H1 (cell line): ENCODE measurements at regions not wholly inside any gene's neighbourhood (a gene's known extent, or its start where the extent isn't known, plus 50 kb on each side); places are given as distances from the start of the nearest gene placed in this dataset.

Experiments
- CTCF ChIA-PET: fragments of 300-600 bp; sonication (Branson Sonifier 250); formaldehyde crosslinking; loops from one replicate; lab custom pipeline; 2021; ENCODE audit not compliant: partially characterized antibody; lab: Charles Lee
- POLR2A ChIA-PET: fragments of 300-600 bp; sonication (Branson Sonifier 250); formaldehyde crosslinking; loops from one replicate; lab custom pipeline; 2021; ENCODE audit warnings: inconsistent platforms; ENCODE audit not compliant: partially characterized antibody; lab: Charles Lee
- DNase-seq, 2 experiments: peaks; one replicate each; pipeline versions ENCODE4 v3.0.0 to v3.0.0-alpha.2; 2010 to 2022; ENCODE audit warnings: low spot score in 2 of 2, low read depth in 1 of 2, mixed read lengths in 1 of 2
- FAIRE-seq: peaks from 2 replicates; lab custom pipeline; 2011; peaks lifted over from hg19 to GRCh38; lab: Jason Lieb, UNC
- H2AFZ ChIP-seq: 2 replicates; pipeline ENCODE4 v1.8.1; 2012; ENCODE audit warnings: low read length, inconsistent platforms
- H2AK5ac ChIP-seq: 2 replicates; pipeline ENCODE4 v1.6.1; 2013; ENCODE audit warnings: low read depth, low read length
- H2BK120ac ChIP-seq: replicated peaks from 2 replicates; pipeline ENCODE3; 2013; ENCODE audit warnings: low read depth, low read length, inconsistent platforms
- H2BK12ac ChIP-seq: 2 replicates; pipeline ENCODE4 v1.6.1; 2013; ENCODE audit warnings: low read depth, low read length
- H2BK15ac ChIP-seq: 2 replicates; pipeline ENCODE4 v1.6.1; 2013; ENCODE audit warnings: low read length
- H2BK20ac ChIP-seq: 2 replicates; pipeline ENCODE4 v1.6.1; 2013; ENCODE audit warnings: low read length
- H2BK5ac ChIP-seq: 2 replicates; pipeline ENCODE4 v1.6.1; 2013; ENCODE audit warnings: low read depth, low read length
- H3K14ac ChIP-seq: 2 replicates; pipeline ENCODE4 v1.6.1; 2013; ENCODE audit warnings: inconsistent platforms; ENCODE audit not compliant: insufficient read length
- H3K18ac ChIP-seq: 2 replicates; pipeline ENCODE4 v1.6.1; 2013; ENCODE audit warnings: low read length; ENCODE audit errors: extremely low read depth
- H3K23ac ChIP-seq: 2 replicates; pipeline ENCODE4 v1.6.1; 2013; ENCODE audit warnings: inconsistent platforms; ENCODE audit not compliant: insufficient read length
- H3K23me2 ChIP-seq: 2 replicates; pipeline ENCODE4 v1.6.1; 2013; ENCODE audit warnings: low read depth, low read length
- H3K27ac ChIP-seq: 2 replicates; pipeline ENCODE4 v1.6.1; 2011; ENCODE audit warnings: low read depth, low read length, inconsistent platforms
- H3K27me3 ChIP-seq, 4 experiments: replicated peaks in 1 of 4; 1 replicate in 1 of 4; 2 replicates in 3 of 4; pipeline versions ENCODE4 v1.6.1 to v1.8.1; 2011 to 2013; ENCODE audit warnings: low read length in 3 of 4, mild to moderate bottlenecking in 3 of 4, inconsistent platforms in 2 of 4, mixed read lengths in 2 of 4, moderate library complexity in 1 of 4; ENCODE audit not compliant: control insufficient read depth in 3 of 4, insufficient read depth in 3 of 4; ENCODE audit errors: extremely low read depth in 1 of 4
- H3K36me3 ChIP-seq, 4 experiments: 2 replicates each; pipeline versions ENCODE4 v1.6.1 to v1.8.1; 2011 to 2013; ENCODE audit warnings: mild to moderate bottlenecking in 4 of 4, low read length in 3 of 4, moderate library complexity in 2 of 4, control low read depth in 1 of 4, inconsistent platforms in 1 of 4; ENCODE audit not compliant: insufficient read depth in 4 of 4, control insufficient read depth in 2 of 4
- H3K4ac ChIP-seq: replicated peaks from 2 replicates; pipeline ENCODE3; 2013; ENCODE audit warnings: low read length, low read depth, mixed read lengths, inconsistent platforms; ENCODE audit not compliant: insufficient read length
- H3K4me1 ChIP-seq, 4 experiments: replicated peaks in 1 of 4; 1 replicate in 1 of 4; 2 replicates in 3 of 4; pipeline versions ENCODE4 v1.6.1 to v1.8.1; 2011 to 2013; ENCODE audit warnings: low read length in 3 of 4, inconsistent platforms in 2 of 4, mixed read lengths in 1 of 4; ENCODE audit not compliant: insufficient read depth in 4 of 4, control insufficient read depth in 3 of 4
- H3K4me2 ChIP-seq, 2 experiments: 2 replicates each; pipeline versions ENCODE4 v1.6.1 to v1.8.1; 2011 to 2013; ENCODE audit warnings: low read depth in 2 of 2, low read length in 2 of 2, control low read depth in 1 of 2, inconsistent platforms in 1 of 2, mild to moderate bottlenecking in 1 of 2; ENCODE audit not compliant: insufficient read depth in 1 of 2
- H3K4me3 ChIP-seq, 4 experiments: fragments of 200-600, 300-600 bp in 1 of 4; sonication (generic), shearing (Covaris generic), sonication (Bioruptor Twin) in 1 of 4; 2 replicates each; pipeline versions ENCODE4 v1.5.1 to v1.8.1; 2011 to 2016; ENCODE audit warnings: low read length in 4 of 4, low read depth in 3 of 4, control low read depth in 2 of 4, inconsistent platforms in 2 of 4, mild to moderate bottlenecking in 2 of 4, mixed read lengths in 1 of 4, moderate library complexity in 1 of 4; ENCODE audit not compliant: insufficient read depth in 2 of 4; ENCODE audit errors: extremely low read depth in 1 of 4
- H3K56ac ChIP-seq: replicated peaks from 2 replicates; pipeline ENCODE3; 2013; ENCODE audit warnings: low read depth, mild to moderate bottlenecking, mixed read lengths, low read length, inconsistent platforms; ENCODE audit not compliant: insufficient read length
- H3K79me1 ChIP-seq: 2 replicates; pipeline ENCODE4 v1.6.1; 2013; ENCODE audit warnings: low read depth, low read length, control low read depth
- H3K79me2 ChIP-seq, 2 experiments: 2 replicates each; pipeline versions ENCODE4 v1.6.1 to v1.8.1; 2012 to 2013; ENCODE audit warnings: low read length in 2 of 2, mild to moderate bottlenecking in 2 of 2, inconsistent platforms in 1 of 2; ENCODE audit not compliant: insufficient read depth in 2 of 2, control insufficient read depth in 1 of 2
- H3K9ac ChIP-seq, 4 experiments: replicated peaks in 1 of 4; 1 replicate in 1 of 4; 2 replicates in 3 of 4; pipeline versions ENCODE4 v1.6.1 to v1.8.1; 2011 to 2013; ENCODE audit warnings: low read depth in 3 of 4, low read length in 3 of 4, control low read depth in 2 of 4, mild to moderate bottlenecking in 2 of 4, moderate library complexity in 2 of 4, inconsistent platforms in 1 of 4; ENCODE audit errors: extremely low read depth in 1 of 4
- H3K9me3 ChIP-seq, 2 experiments: 2 replicates each; pipeline versions ENCODE4 v1.6.1 to v1.8.1; 2012 to 2013; ENCODE audit warnings: mild to moderate bottlenecking in 2 of 2, moderate library complexity in 2 of 2, control low read depth in 1 of 2, inconsistent platforms in 1 of 2, low read depth in 1 of 2, low read length in 1 of 2, mixed read lengths in 1 of 2; ENCODE audit not compliant: insufficient read depth in 2 of 2
- H4K20me1 ChIP-seq, 2 experiments: replicated peaks in 1 of 2; 2 replicates each; pipeline versions ENCODE3 to v1.8.1; 2011 to 2013; ENCODE audit warnings: inconsistent platforms in 2 of 2, low read length in 2 of 2, mild to moderate bottlenecking in 1 of 2; ENCODE audit not compliant: insufficient read depth in 2 of 2, control insufficient read depth in 1 of 2
- H4K5ac ChIP-seq: 2 replicates; pipeline ENCODE4 v1.6.1; 2013; ENCODE audit warnings: low read length, low read depth, mixed read lengths, inconsistent platforms; ENCODE audit not compliant: insufficient read length
- H4K8ac ChIP-seq: 2 replicates; pipeline ENCODE4 v1.8.0; 2013; ENCODE audit warnings: mild to moderate bottlenecking, moderate library complexity, low read length, inconsistent platforms; ENCODE audit not compliant: insufficient read depth; ENCODE audit errors: extremely low read depth
- H4K91ac ChIP-seq: replicated peaks from 2 replicates; pipeline ENCODE3; 2013; ENCODE audit warnings: low read length, mixed read lengths, inconsistent platforms; ENCODE audit not compliant: insufficient read length
- ASH2L ChIP-seq: fragments of 200-600, 300-600 bp; sonication (generic); IDR thresholded peaks from one replicate; pipeline ENCODE4 v1.7.1; 2017; ENCODE audit warnings: low read length
- ATF2 ChIP-seq: IDR thresholded peaks from 2 replicates; pipeline ENCODE4 v1.6.1; 2012; ENCODE audit warnings: low read length, inconsistent platforms
- ATF3 ChIP-seq: IDR thresholded peaks from 2 replicates; pipeline ENCODE4 v1.6.1; 2011; ENCODE audit warnings: low read depth, mild to moderate bottlenecking, low read length; ENCODE audit not compliant: insufficient read depth
- GTF2F1 ChIP-seq: IDR thresholded peaks from 2 replicates; pipeline ENCODE4 v1.6.1; 2012; ENCODE audit warnings: low read depth, low read length, improper control_type of control experiment, borderline replicate concordance
- SP4 ChIP-seq: IDR thresholded peaks from 2 replicates; pipeline ENCODE4 v1.6.1; 2012; ENCODE audit warnings: low read length, inconsistent platforms
- TAF1 ChIP-seq: IDR thresholded peaks from 2 replicates; pipeline ENCODE4 v1.6.1; 2011; ENCODE audit warnings: mild to moderate bottlenecking, low read depth, low read length
- TAF7 ChIP-seq: optimal IDR thresholded peaks from 2 replicates; pipeline ENCODE3; 2011; ENCODE audit warnings: low read depth, mild to moderate bottlenecking, inconsistent platforms, low read length, moderate library complexity, borderline replicate concordance
- USF2 ChIP-seq: IDR thresholded peaks from 2 replicates; pipeline ENCODE4 v1.6.1; 2011; ENCODE audit warnings: low read length, improper control_type of control experiment
- ZNF274 ChIP-seq: IDR thresholded peaks from 2 replicates; pipeline ENCODE4 v1.7.0; 2012; ENCODE audit warnings: low read length, borderline replicate concordance; ENCODE audit errors: extremely low read depth
- WGBS, 2 experiments: shearing (Covaris generic) in 1 of 2; methylation state at CpG; one replicate each; pipeline versions ENCODE4 v1.1.6 to v1.1.7; 2013 to 2015; ENCODE audit warnings: low lambda C conversion rate in 2 of 2, mixed read lengths in 2 of 2, inconsistent platforms in 1 of 2, low coverage in 1 of 2, missing lambda C conversion rate in 1 of 2; ENCODE audit not compliant: insufficient replicate concordance in 2 of 2, insufficient coverage in 1 of 2, insufficient read length in 1 of 2; ENCODE audit errors: extremely low coverage in 1 of 2, missing lambda C conversion rate in 1 of 2; 5-methylcytosine and 5-hydroxymethylcytosine counted together

- no peak overlapping the region for H2BK20ac ChIP-seq
- no peak overlapping the region for H2AFZ ChIP-seq
- H3K9me3 ChIP-seq, result no peaks in the 10 kb centered on the region
- no peak overlapping the region for H2BK5ac ChIP-seq
- CTCF ChIA-PET, result interaction anchor here (1.0 to 12.3 kb wide), 9 partner anchors 10 to 177 kb away, joined by 3 to 142 read pairs (median 5); no protein-coding TSS in a partner anchor
- H3K4me3 ChIP-seq, result no peak overlapping the region
- H2BK12ac ChIP-seq, result no peak overlapping the region
- no peak overlapping the region for H3K4me2 ChIP-seq
- H3K79me1 ChIP-seq, result no peaks in the 10 kb centered on the region
- no peak overlapping the region for H2BK15ac ChIP-seq
- FAIRE-seq (no peak), DNase-seq (no peak)
- H3K18ac ChIP-seq, result no peak overlapping the region
- no peak overlapping the region for H4K91ac ChIP-seq
- no peak overlapping the region for H4K8ac ChIP-seq
- H3K9ac ChIP-seq, result no peak overlapping the region
- no peaks in the 10 kb centered on the region for H4K20me1 ChIP-seq
- no peaks in the 10 kb centered on the region; a peak in 1 of 7 replicates for H3K27me3 ChIP-seq
- H3K23me2 ChIP-seq, result no peaks in the 10 kb centered on the region; the same call in 1 of the 2 replicates
- no peak overlapping the region for H2BK120ac ChIP-seq
- H3K4me1 ChIP-seq, result peaks cover 0 to 6% (median 0%) of the 10 kb centered on the region in 4 experiments; a peak in 3 of 7 replicates
- no peak overlapping the region for H3K4ac ChIP-seq
- H3K56ac ChIP-seq, result no peak overlapping the region
- 0 out of 2 replicates have a peak overlapping the region, but pooled peaks have one; percentile 61 for H2AK5ac ChIP-seq
- no peak overlapping the region for H3K23ac ChIP-seq
- no peaks in the 10 kb centered on the region for H3K79me2 ChIP-seq
- no peak overlapping the region for H4K5ac ChIP-seq
- H3K27ac ChIP-seq, result no peak overlapping the region
- no peaks in the 10 kb centered on the region for H3K36me3 ChIP-seq
- 88% methylated on average over 7 of the region's 15 CpGs; no CpG with 5 or more reads in 1 of the 2 experiments for WGBS, 2 experiments
- H3K14ac ChIP-seq, result no peak overlapping the region
- POLR2A ChIA-PET, result no interaction called here
- no peak for TF ChIP-seq TAF1
- TF ChIP-seq TAF7, result no peak
- no peak for TF ChIP-seq ATF2
- TF ChIP-seq ATF3, result no peak
- TF ChIP-seq SP4, result no peak
- TF ChIP-seq ZNF274, result no peak
- TF ChIP-seq GTF2F1, result no peak
- TF ChIP-seq USF2, result no peak
- no peak for TF ChIP-seq ASH2L
Observed at GRCh38 chr6:43939281-43940070, 169.5 kb downstream of the VEGFA start.
